C4-2B (cell line): ENCODE measurements at regions not wholly inside any gene's neighbourhood (a gene's known extent, or its start where the extent isn't known, plus 50 kb on each side); places are given as distances from the start of the nearest gene placed in this dataset.

Experiments
- ZFX ChIP-seq: fragments of 450-650 bp; IDR thresholded peaks from 2 replicates; pipeline ENCODE4 v1.6.1; 2017
- TF ChIP-seq, protein P1 (sequence below): fragments of 450-650 bp; conservative IDR thresholded peaks from 2 replicates; pipeline ENCODE4 v1.5.1; 2017; ENCODE audit warnings: mild to moderate bottlenecking

DNA sequence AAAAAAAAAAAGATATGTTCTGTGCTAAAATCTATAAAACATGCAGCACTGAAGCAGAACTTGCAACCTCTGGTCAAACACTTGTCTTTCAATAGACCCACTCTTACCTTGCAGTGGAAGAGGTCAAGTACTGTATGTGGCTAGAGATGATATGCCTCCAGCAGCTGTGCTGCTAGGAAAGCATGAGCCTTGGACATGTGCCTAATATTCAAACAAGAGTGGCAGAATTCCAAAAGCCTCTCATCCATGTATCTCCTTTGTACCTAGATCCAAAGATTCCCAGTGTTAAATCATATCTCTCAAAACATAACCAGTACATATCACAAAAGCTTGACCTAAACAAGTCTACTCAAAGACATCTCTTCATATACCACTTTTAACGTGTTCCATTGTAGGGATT lies 105.0 kb upstream of the CPNE8 start:
- TF ChIP-seq, protein P1, sequence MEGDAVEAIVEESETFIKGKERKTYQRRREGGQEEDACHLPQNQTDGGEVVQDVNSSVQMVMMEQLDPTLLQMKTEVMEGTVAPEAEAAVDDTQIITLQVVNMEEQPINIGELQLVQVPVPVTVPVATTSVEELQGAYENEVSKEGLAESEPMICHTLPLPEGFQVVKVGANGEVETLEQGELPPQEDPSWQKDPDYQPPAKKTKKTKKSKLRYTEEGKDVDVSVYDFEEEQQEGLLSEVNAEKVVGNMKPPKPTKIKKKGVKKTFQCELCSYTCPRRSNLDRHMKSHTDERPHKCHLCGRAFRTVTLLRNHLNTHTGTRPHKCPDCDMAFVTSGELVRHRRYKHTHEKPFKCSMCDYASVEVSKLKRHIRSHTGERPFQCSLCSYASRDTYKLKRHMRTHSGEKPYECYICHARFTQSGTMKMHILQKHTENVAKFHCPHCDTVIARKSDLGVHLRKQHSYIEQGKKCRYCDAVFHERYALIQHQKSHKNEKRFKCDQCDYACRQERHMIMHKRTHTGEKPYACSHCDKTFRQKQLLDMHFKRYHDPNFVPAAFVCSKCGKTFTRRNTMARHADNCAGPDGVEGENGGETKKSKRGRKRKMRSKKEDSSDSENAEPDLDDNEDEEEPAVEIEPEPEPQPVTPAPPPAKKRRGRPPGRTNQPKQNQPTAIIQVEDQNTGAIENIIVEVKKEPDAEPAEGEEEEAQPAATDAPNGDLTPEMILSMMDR = no peak
- TF ChIP-seq ZFX = no peak
